DMS153 treated with DMSO at 0.1 percent for 48 hours (cell line): ENCODE measurements at regions not wholly inside any gene's neighbourhood (a gene's known extent, or its start where the extent isn't known, plus 50 kb on each side); places are given as distances from the start of the nearest gene placed in this dataset.

ENCODE experiments used
- DNase-seq: peaks from one replicate; lab custom pipeline; 2025; ENCODE audit not compliant: unreplicated experiment; lab: John Stamatoyannopoulos, UW

GRCh38 chr7:22962775-22963350 lies 51.1 kb downstream of the HYCC1 start:
- no peak for DNase-seq

- DNase-seq, result no peak
These were observed 55.2 kb downstream of the HYCC1 start for GRCh38 chr7:22958742-22959141.

- no peak for DNase-seq
These were observed 59.7 kb downstream of the HYCC1 start for GRCh38 chr7:22954251-22954650.

- no peak for DNase-seq
These were observed 61.5 kb downstream of the HYCC1 start for GRCh38 chr7:22952306-22953015.

GRCh38 chr7:22949944-22950343 lies 64.0 kb downstream of the HYCC1 start:
- DNase-seq, result no peak

- no peak for DNase-seq
These were observed 64.7 kb downstream of the HYCC1 start for GRCh38 chr7:22949221-22949620.

- no peak for DNase-seq
These were observed 65.2 kb downstream of the HYCC1 start for GRCh38 chr7:22948770-22949169.

GRCh38 chr7:22945584-22945983 lies 68.3 kb downstream of the HYCC1 start:
- DNase-seq, result no peak

- no peak for DNase-seq
These were observed 69.4 kb downstream of the HYCC1 start for GRCh38 chr7:22944510-22944909.

GRCh38 chr7:22944022-22944421 lies 69.9 kb downstream of the HYCC1 start:
- DNase-seq, result no peak

- no peak for DNase-seq
These were observed 71.7 kb downstream of the HYCC1 start for GRCh38 chr7:22942191-22942590.

GRCh38 chr7:22939842-22940241 lies 74.1 kb downstream of the HYCC1 start:
- DNase-seq, result no peak

GRCh38 chr7:22937946-22938345 lies 76.0 kb downstream of the HYCC1 start:
- no peak for DNase-seq

GRCh38 chr7:22936246-22936645 lies 77.7 kb downstream of the HYCC1 start:
- DNase-seq, result no peak

GRCh38 chr7:22935269-22935668 lies 78.7 kb downstream of the HYCC1 start:
- DNase-seq, result no peak

- DNase-seq, result no peak
These were observed 79.4 kb downstream of the HYCC1 start for GRCh38 chr7:22934473-22935065.

GRCh38 chr7:22934023-22934422 lies 79.9 kb downstream of the HYCC1 start:
- no peak for DNase-seq

GRCh38 chr7:22932896-22933295 lies 81.0 kb downstream of the HYCC1 start:
- no peak for DNase-seq

GRCh38 chr7:22931011-22931410 lies 82.9 kb downstream of the HYCC1 start:
- DNase-seq, result no peak

- no peak for DNase-seq
These were observed 91.6 kb downstream of the HYCC1 start for GRCh38 chr7:22922307-22922706.

GRCh38 chr7:22921386-22922086 lies 92.4 kb downstream of the HYCC1 start:
- no peak for DNase-seq

GRCh38 chr7:22920672-22921071 lies 93.3 kb downstream of the HYCC1 start:
- DNase-seq, result no peak
